GM21529 (cell line): ENCODE measurements at regions not wholly inside any gene's neighbourhood (a gene's known extent, or its start where the extent isn't known, plus 50 kb on each side); places are given as distances from the start of the nearest gene placed in this dataset.
"Not testable (repeated sequence)": the region's sequence is repeated elsewhere in the genome, so short reads cannot be mapped to it uniquely, and the experiment has no call there.

ENCODE experiments used
- ATAC-seq: cut with Tn5 transposase; IDR thresholded peaks from one replicate; pipeline ENCODE4 v1.9.1; 2021; ENCODE audit not compliant: unreplicated experiment

DNA sequence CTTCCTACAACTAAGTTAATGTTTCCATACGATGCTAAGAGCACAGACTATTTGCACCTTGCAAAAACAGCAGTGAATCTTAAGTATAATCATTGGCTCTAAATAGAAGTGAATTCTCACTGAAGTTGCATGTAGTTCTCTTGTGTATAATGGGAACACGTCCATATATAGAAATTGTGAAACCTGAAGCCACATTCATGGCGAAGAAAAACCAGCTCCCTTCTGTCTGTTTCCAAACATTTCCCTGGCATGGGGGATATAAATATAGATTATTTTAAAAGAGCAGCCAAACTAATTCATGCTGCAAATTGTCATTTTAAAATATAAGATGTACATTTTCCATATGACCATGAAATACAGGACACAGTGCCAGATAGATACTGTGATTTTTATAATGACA is 71.1 kb downstream of the TRAM1L1 start:
- ATAC-seq: no peak

- ATAC-seq: no peak
Measured at GRCh38 chr4:117010671-117011070, 74.7 kb downstream of the TRAM1L1 start.

- ATAC-seq: peak; percentile 65
Measured at GRCh38 chr4:117001077-117001476, 84.3 kb downstream of the TRAM1L1 start.

- ATAC-seq: no peak
Measured at GRCh38 chr4:116982656-116983055, 102.7 kb downstream of the TRAM1L1 start.

GRCh38 chr4:116980436-116980835 is 104.9 kb downstream of the TRAM1L1 start:
- not testable (repeated sequence) for ATAC-seq

DNA sequence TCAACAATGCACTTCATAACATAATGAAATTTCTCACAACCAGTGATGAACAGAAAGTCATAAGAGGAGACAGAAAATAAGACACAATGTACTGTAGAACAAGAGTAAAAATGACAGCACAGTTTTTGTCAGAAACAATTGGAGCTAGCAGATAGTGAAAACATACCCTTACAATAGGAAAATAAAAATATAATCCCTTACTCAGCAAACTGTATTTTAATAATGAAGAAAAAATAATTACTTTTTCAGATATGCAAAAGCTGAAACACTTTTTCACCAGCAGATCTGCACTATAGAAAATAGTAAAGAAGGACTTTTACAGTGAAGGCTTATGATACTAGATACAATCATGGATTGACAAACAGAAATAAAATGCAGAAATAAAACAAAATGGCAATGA is 126.3 kb downstream of the TRAM1L1 start:
- ATAC-seq: no peak

DNA sequence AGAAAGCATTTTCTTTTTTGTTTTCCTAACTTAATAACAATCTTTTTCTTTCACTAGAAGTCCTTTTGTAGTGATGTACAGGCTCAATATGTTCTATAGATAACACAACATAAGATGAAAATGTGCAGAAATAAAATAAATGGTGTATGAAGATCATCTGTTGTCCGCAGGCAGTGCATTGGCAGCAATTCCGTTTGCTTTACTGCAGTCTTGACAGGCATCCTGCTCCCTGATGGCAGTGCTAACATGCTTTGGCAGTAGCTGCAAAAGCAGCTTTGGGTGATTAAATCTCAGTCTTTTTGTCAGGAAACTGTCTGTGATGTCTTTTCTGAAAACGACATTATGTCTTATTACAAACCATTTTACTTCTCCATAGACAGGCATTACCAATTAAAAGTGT is 131.4 kb downstream of the TRAM1L1 start:
- no peak for ATAC-seq

DNA sequence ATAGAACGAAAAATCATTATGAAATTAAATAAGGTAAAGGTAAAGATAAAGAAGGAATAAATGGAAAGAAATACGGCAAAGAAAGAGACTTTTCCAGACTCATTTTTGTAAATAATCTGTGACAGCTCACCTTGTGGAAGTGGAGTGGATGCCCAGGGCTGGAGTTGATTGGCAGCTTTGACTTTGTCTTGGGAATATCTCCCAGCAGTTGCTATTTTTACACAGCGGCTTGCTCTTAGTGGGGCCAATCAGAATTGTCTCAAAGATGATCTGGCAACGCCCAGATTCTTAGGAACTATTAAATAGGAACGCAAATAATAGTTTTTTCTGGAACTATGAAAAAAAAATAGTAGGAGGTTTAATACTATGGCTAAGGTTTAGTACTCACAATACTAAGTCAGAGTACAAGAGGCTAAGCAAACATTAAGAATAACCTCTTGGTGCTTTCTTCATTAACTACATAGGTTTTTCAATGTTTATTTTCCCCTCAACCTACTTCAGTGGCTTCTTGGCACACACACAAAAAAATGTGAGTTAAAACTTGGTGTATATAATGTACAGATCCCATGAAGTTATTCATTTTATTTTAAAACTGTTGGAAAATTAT is 132.7 kb downstream of the TRAM1L1 start:
- ATAC-seq: no peak

- ATAC-seq: no peak
Measured at GRCh38 chr4:116949856-116950255, 135.5 kb downstream of the TRAM1L1 start.

DNA sequence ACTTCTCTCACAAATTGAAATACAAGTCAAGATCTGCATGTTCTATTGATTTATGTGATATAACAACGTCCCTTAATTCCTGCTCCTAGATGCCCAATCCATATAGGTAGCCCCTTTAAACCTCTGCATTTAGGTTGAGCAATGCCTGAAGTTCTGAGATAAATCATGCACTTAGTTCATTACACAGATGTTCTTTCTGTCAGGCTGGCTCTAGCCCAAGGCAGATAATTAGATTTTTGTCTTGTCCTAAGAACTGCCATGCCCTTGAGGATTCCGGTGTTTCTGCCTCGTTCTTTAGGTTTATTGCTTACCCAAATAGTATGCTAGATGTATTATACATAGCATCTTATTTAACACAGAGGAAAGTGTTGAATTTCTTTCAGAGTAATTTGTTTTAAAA is 143.1 kb downstream of the TRAM1L1 start:
- no peak for ATAC-seq

DNA sequence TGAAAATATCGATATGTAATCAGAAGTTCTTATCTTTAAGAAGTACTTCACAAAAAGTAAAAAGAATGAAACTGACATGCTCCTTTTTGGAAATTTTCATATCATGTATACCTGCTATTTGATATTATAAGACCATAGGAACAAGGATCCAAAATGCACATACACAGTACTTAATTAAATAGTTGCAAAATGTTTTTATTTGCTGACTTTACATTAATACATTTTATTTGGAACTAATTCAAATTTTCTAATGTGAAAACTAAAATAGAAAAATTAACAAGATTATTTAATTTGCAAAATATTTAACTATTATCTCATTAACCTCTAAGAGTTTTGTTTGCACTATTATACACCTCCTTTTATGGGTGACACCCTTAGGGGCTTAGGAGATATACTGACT is 155.0 kb downstream of the TRAM1L1 start:
- ATAC-seq: no peak

GRCh38 chr4:116926631-116927295 is 158.6 kb downstream of the TRAM1L1 start:
- ATAC-seq: no peak

- no peak for ATAC-seq
Measured at GRCh38 chr4:116925900-116926457, 159.4 kb downstream of the TRAM1L1 start.

DNA sequence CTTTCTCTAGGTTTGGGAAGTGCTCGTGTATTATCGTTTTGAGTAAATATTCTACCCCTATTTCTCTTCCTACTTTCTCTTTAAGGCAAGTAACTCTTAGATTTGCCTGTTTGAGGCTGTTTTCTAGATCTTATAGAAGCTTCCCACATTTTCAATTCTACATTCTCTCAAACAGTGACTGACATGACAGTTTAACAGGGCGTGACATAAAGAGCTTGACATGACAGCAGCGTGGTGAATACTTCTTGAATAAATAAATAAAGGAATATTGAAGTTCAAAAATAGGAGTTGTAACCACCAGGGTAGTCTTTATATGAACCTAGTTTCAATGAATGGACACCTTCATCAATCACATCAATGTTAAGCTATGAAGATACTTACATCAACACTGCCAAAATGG is 162.0 kb downstream of the TRAM1L1 start:
- no peak for ATAC-seq

DNA sequence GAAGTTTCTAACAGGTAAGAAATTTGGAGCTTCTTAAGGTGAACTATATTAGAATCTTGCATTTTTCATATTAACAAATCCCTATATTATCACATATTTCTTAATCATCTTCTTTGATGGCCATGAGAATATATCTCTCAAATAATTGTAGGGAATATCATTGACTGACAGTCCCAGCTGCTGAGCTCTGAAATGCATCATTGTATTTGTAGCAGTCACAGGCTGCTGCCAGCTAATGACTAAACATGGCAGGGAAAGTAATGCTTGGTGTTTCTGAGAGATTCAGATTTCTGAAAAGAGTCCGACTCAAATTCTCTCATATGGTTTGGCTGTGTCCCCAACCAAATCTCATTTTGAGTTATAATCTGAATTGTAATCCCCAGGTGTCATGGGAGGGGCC is 171.9 kb downstream of the TRAM1L1 start:
- no peak for ATAC-seq

GRCh38 chr4:116906758-116907157 is 178.6 kb downstream of the TRAM1L1 start:
- no peak for ATAC-seq

DNA sequence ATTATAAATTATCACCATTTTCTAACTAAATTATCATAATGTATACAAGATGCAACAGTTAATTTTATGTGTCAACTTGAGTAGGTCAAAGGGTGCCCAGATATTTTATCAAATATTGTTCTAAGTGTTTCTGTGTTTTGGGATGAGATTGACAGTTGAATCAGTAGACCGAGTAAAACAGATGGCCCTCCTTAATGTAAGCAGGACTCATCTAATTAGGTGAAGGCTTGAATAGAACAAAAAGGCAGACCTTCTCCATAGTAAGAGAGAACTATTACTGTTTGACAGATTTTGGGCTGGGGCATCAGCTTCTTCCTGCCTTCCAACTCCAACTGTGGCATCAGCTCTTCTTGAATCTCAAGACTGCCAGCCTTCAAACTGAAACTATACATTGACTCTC is 185.8 kb downstream of the TRAM1L1 start:
- no peak for ATAC-seq

- no peak for ATAC-seq
Measured at GRCh38 chr4:116885579-116885978, 199.8 kb downstream of the TRAM1L1 start.

- no peak for ATAC-seq
Measured at GRCh38 chr4:116882503-116882902, 202.9 kb downstream of the TRAM1L1 start.

GRCh38 chr4:116881077-116881476 is 204.3 kb downstream of the TRAM1L1 start:
- ATAC-seq: no peak

GRCh38 chr4:116880625-116881024 is 204.8 kb downstream of the TRAM1L1 start:
- no peak for ATAC-seq

GRCh38 chr4:116878280-116878679 is 207.1 kb downstream of the TRAM1L1 start:
- no peak for ATAC-seq

DNA sequence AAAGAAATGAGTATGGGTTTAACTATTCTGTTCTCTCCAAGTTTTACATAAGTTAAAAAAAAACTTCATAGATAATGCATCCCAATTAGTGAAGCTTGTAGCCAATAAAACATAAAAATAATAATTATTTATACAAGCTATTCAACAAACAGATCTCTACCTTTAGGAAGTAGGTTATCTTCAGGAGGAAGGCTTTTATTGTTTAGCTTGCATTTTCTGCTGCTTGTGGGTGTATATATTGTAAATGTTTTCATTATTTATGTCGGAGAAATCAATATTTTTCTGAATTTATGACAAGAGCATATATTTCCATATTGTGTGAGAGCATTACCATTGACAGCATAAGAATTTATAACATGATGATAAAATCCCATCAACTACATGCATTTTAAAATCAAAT is 208.3 kb downstream of the TRAM1L1 start:
- no peak for ATAC-seq
